Neural crest cell (in vitro differentiated cells): ENCODE measurements at regions not wholly inside any gene's neighbourhood (a gene's known extent, or its start where the extent isn't known, plus 50 kb on each side); places are given as distances from the start of the nearest gene placed in this dataset.

ENCODE experiments used
- DNase-seq: peaks from one replicate; pipeline ENCODE4 v3.0.0; 2021; ENCODE audit warnings: low read depth, mixed read lengths, low spot score
- H3K27ac Mint-ChIP-seq: one replicate; pipeline ENCODE4 v1.8.0; 2021; ENCODE audit warnings: mild to moderate bottlenecking, mixed read lengths; ENCODE audit not compliant: unreplicated experiment
- H3K27me3 Mint-ChIP-seq: 2 replicates; pipeline ENCODE4 v1.8.0; 2021; ENCODE audit warnings: low read depth, mild to moderate bottlenecking, mixed read lengths
- H3K36me3 Mint-ChIP-seq: 2 replicates; pipeline ENCODE4 v1.8.0; 2021; ENCODE audit warnings: low read depth, mild to moderate bottlenecking, mixed read lengths
- H3K4me1 Mint-ChIP-seq: 2 replicates; pipeline ENCODE4 v1.8.0; 2021; ENCODE audit warnings: mixed read lengths
- H3K4me3 Mint-ChIP-seq: one replicate; pipeline ENCODE4 v1.8.0; 2021; ENCODE audit warnings: mild to moderate bottlenecking, mixed read lengths
- H3K9me3 Mint-ChIP-seq: 2 replicates; pipeline ENCODE4 v1.8.0; 2021; ENCODE audit warnings: mixed read lengths
- CTCF ChIP-seq: fragments of 200-600 bp; sonication (generic); conservative IDR thresholded peaks from 2 replicates; pipeline ENCODE4 v1.5.0; 2021; ENCODE audit warnings: antibody characterized with exemption, mild to moderate bottlenecking

- H3K36me3 Mint-ChIP-seq = no peaks in the 10 kb centered on the region
- H3K9me3 Mint-ChIP-seq = peaks cover 2% of the 10 kb centered on the region
- no peaks in the 10 kb centered on the region for H3K4me1 Mint-ChIP-seq
- H3K27me3 Mint-ChIP-seq = peaks cover 15% of the 10 kb centered on the region
- no peak for DNase-seq
- no peak for TF ChIP-seq CTCF
- H3K27ac Mint-ChIP-seq = no peak overlapping the region
- no peak overlapping the region for H3K4me3 Mint-ChIP-seq
Observed at GRCh38 chr12:115253049-115253448, 569.1 kb upstream of the TBX3 start.

- Mint-ChIP-seq H3K9me3 (peaks cover 2% of the 10 kb centered on the region), H3K36me3 (no peaks in the 10 kb centered on the region), H3K4me1 (no peaks in the 10 kb centered on the region), H3K4me3 (no peak overlapping the region), H3K27ac (no peak overlapping the region), H3K27me3 (peaks cover 12% of the 10 kb centered on the region)
- DNase-seq = no peak
- no peak for TF ChIP-seq CTCF
Observed at GRCh38 chr12:115251727-115252126, 567.8 kb upstream of the TBX3 start.

GRCh38 chr12:115249671-115250278 lies 565.8 kb upstream of the TBX3 start:
- Mint-ChIP-seq H3K4me3 (no peak overlapping the region), H3K27me3 (peaks cover 20% of the 10 kb centered on the region), H3K4me1 (no peaks in the 10 kb centered on the region), H3K27ac (no peak overlapping the region), H3K9me3 (peaks cover 2% of the 10 kb centered on the region), H3K36me3 (no peaks in the 10 kb centered on the region)
- no peak for TF ChIP-seq CTCF
- DNase-seq = no peak

GRCh38 chr12:115245020-115245419 lies 561.0 kb upstream of the TBX3 start:
- Mint-ChIP-seq H3K9me3 (no peaks in the 10 kb centered on the region), H3K36me3 (no peaks in the 10 kb centered on the region), H3K4me3 (no peak overlapping the region), H3K4me1 (no peaks in the 10 kb centered on the region), H3K27me3 (peaks cover 27% of the 10 kb centered on the region), H3K27ac (no peak overlapping the region)
- DNase-seq = no peak
- TF ChIP-seq CTCF = no peak

GRCh38 chr12:115243933-115244628 lies 560.1 kb upstream of the TBX3 start:
- no peak for DNase-seq
- Mint-ChIP-seq H3K9me3 (no peaks in the 10 kb centered on the region), H3K4me1 (no peaks in the 10 kb centered on the region), H3K27me3 (peaks cover 30% of the 10 kb centered on the region), H3K4me3 (no peak overlapping the region), H3K36me3 (no peaks in the 10 kb centered on the region), H3K27ac (no peak overlapping the region)
- TF ChIP-seq CTCF = no peak
